Bronchial epithelial cell (primary cell): ENCODE measurements at regions not wholly inside any gene's neighbourhood (a gene's known extent, or its start where the extent isn't known, plus 50 kb on each side); places are given as distances from the start of the nearest gene placed in this dataset.

ENCODE experiments used
- DNase-seq: peaks from one replicate; pipeline ENCODE4 v3.0.0-alpha.2; 2010; ENCODE audit warnings: low read depth
- FAIRE-seq: peaks from 2 replicates; lab custom pipeline; 2011; peaks lifted over from hg19 to GRCh38; lab: Jason Lieb, UNC
- H3K27me3 ChIP-seq: 2 replicates; pipeline ENCODE4 v1.5.1; 2011; ENCODE audit warnings: low read length; ENCODE audit not compliant: control insufficient read depth, insufficient read depth
- H3K36me3 ChIP-seq: 2 replicates; pipeline ENCODE4 v1.5.1; 2011; ENCODE audit warnings: low read length; ENCODE audit not compliant: control insufficient read depth, insufficient read depth
- H3K4me3 ChIP-seq: 2 replicates; pipeline ENCODE4 v1.5.1; 2011; ENCODE audit warnings: mild to moderate bottlenecking, low read depth, low read length, control low read depth
- CTCF ChIP-seq: IDR thresholded peaks from 2 replicates; pipeline ENCODE4 v1.5.1; 2011; ENCODE audit warnings: mild to moderate bottlenecking, moderate library complexity, low read length, control low read depth, inconsistent platforms; ENCODE audit not compliant: insufficient read depth, severe bottlenecking

- TF ChIP-seq CTCF = no peak
- no peak for DNase-seq
- peaks cover 10% of the 10 kb centered on the region for H3K27me3 ChIP-seq
- no peaks in the 10 kb centered on the region for H3K36me3 ChIP-seq
- no peak for FAIRE-seq
- no peak overlapping the region for H3K4me3 ChIP-seq
These were observed 354.7 kb upstream of the PODXL start for GRCh38 chr7:131911112-131911511.

- Histone ChIP-seq H3K4me3 (no peak overlapping the region), H3K27me3 (peaks cover 10% of the 10 kb centered on the region), H3K36me3 (no peaks in the 10 kb centered on the region)
- DNase-seq = no peak
- no peak for FAIRE-seq
- no peak for TF ChIP-seq CTCF
These were observed 352.8 kb upstream of the PODXL start for GRCh38 chr7:131909151-131909768.

GRCh38 chr7:131908714-131909113 lies 352.3 kb upstream of the PODXL start:
- Histone ChIP-seq H3K4me3 (no peak overlapping the region), H3K27me3 (peaks cover 10% of the 10 kb centered on the region), H3K36me3 (no peaks in the 10 kb centered on the region)
- no peak for DNase-seq
- TF ChIP-seq CTCF = no peak
- no peak for FAIRE-seq

GRCh38 chr7:131905471-131905973 lies 349.1 kb upstream of the PODXL start:
- Histone ChIP-seq H3K4me3 (no peak overlapping the region), H3K36me3 (no peaks in the 10 kb centered on the region), H3K27me3 (peaks cover 10% of the 10 kb centered on the region)
- FAIRE-seq = no peak
- no peak for DNase-seq
- no peak for TF ChIP-seq CTCF

- no peak for FAIRE-seq
- H3K27me3 ChIP-seq = peaks cover 10% of the 10 kb centered on the region
- DNase-seq = no peak
- H3K4me3 ChIP-seq = no peak overlapping the region
- H3K36me3 ChIP-seq = no peaks in the 10 kb centered on the region
- TF ChIP-seq CTCF = no peak
These were observed 348.4 kb upstream of the PODXL start for GRCh38 chr7:131904760-131905327.
